MM.1S (cell line): ENCODE measurements at regions not wholly inside any gene's neighbourhood (a gene's known extent, or its start where the extent isn't known, plus 50 kb on each side); places are given as distances from the start of the nearest gene placed in this dataset.

Experiments
- DNase-seq: peaks from one replicate; pipeline ENCODE4 v3.0.0-alpha.2; 2015
- H2AFZ ChIP-seq: fragments of 300-600 bp; sonication (generic); 2 replicates; pipeline ENCODE4 v1.6.0; 2016; ENCODE audit warnings: antibody characterized with exemption, low read length
- H3F3A ChIP-seq: fragments of 300-600 bp; sonication (generic); 2 replicates; pipeline ENCODE4 v1.6.1; 2016; ENCODE audit warnings: mild to moderate bottlenecking, antibody characterized with exemption, low read length, moderate library complexity, mixed read lengths; ENCODE audit not compliant: insufficient read depth
- H3K27ac ChIP-seq: fragments of 300-600 bp; sonication (generic); 2 replicates; pipeline ENCODE4 v1.5.1; 2016; ENCODE audit warnings: mild to moderate bottlenecking, low read length
- H3K27me3 ChIP-seq: fragments of 300-600 bp; sonication (generic); replicated peaks from 2 replicates; pipeline ENCODE4 v1.6.0; 2016; ENCODE audit warnings: low read length; ENCODE audit not compliant: insufficient read depth
- H3K36me3 ChIP-seq: fragments of 300-600 bp; sonication (generic); replicated peaks from 2 replicates; pipeline ENCODE4 v1.6.1; 2016; ENCODE audit warnings: mild to moderate bottlenecking, low read length, mixed read lengths; ENCODE audit not compliant: insufficient read depth
- H3K4me1 ChIP-seq: fragments of 300-600 bp; sonication (generic); 2 replicates; pipeline ENCODE4 v1.6.1; 2016; ENCODE audit warnings: low read length, mixed read lengths
- H3K4me2 ChIP-seq: fragments of 300-600 bp; sonication (generic); 2 replicates; pipeline ENCODE4 v1.6.0; 2016; ENCODE audit warnings: low read depth, low read length
- H3K4me3 ChIP-seq: fragments of 300-600 bp; sonication (generic); 2 replicates; pipeline ENCODE4 v1.5.1; 2016; ENCODE audit warnings: low read length, mixed read lengths
- H3K79me2 ChIP-seq: fragments of 300-600 bp; sonication (generic); 2 replicates; pipeline ENCODE4 v1.6.1; 2016; ENCODE audit warnings: mixed run types, low read length, mixed read lengths
- H3K9ac ChIP-seq: fragments of 300-600 bp; sonication (generic); 2 replicates; pipeline ENCODE4 v1.6.1; 2016; ENCODE audit warnings: low read length, mixed read lengths
- H3K9me2 ChIP-seq: fragments of 300-600 bp; sonication (generic); replicated peaks from 2 replicates; pipeline ENCODE4 v1.6.1; 2016; ENCODE audit warnings: mild to moderate bottlenecking, low read length, mixed read lengths; ENCODE audit not compliant: insufficient read depth
- H3K9me3 ChIP-seq: fragments of 300-600 bp; sonication (generic); replicated peaks from 2 replicates; pipeline ENCODE4 v1.6.1; 2016; ENCODE audit warnings: mild to moderate bottlenecking, low read length, mixed read lengths; ENCODE audit not compliant: insufficient read depth
- H4K20me1 ChIP-seq: fragments of 300-600 bp; sonication (generic); 2 replicates; pipeline ENCODE4 v1.6.1; 2016; ENCODE audit warnings: mild to moderate bottlenecking, low read length, moderate library complexity, mixed read lengths; ENCODE audit not compliant: insufficient read depth
- EZH2 ChIP-seq: fragments of 300-600 bp; sonication (generic); optimal IDR thresholded peaks from 2 replicates; pipeline ENCODE3; 2017; ENCODE audit warnings: low read depth, mild to moderate bottlenecking, antibody characterized with exemption, low read length, mixed read lengths
- EZH2phosphoT487 ChIP-seq: fragments of 300-600 bp; sonication (generic); IDR thresholded peaks from 2 replicates; pipeline ENCODE4 v1.6.1; 2018; ENCODE audit warnings: antibody characterized with exemption, low read length
- TF ChIP-seq, protein P1 (sequence below): fragments of 300-600 bp; sonication (generic); IDR thresholded peaks from 2 replicates; pipeline ENCODE4 v1.5.1; 2016; ENCODE audit warnings: antibody characterized with exemption, low read length, mixed read lengths

DNA sequence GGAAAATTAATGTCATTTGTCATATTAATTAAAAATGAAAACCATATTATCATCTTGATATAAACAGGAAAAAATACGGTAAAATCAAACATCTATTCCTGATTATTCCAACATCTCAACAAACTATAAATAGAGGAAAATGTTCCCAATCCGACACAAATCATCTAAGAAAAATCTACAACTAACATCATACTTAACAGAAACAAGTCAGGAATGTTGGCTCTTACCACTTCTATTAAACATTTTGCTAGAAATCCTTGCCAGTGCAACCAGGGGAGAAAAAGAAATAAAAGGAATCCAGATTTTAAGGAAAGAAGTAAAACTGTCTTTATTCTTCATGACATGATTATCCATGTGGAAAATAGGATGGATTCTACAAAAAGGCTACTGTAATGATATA is 77.0 kb upstream of the IRF2BP2 start:
- H3K79me2 ChIP-seq = no peaks in the 10 kb centered on the region
- DNase-seq = no peak
- H3K4me2 ChIP-seq = no peak overlapping the region
- H3K9me2 ChIP-seq = no peaks in the 10 kb centered on the region
- no peak overlapping the region for H2AFZ ChIP-seq
- no peaks in the 10 kb centered on the region for H3K27me3 ChIP-seq
- no peaks in the 10 kb centered on the region for H4K20me1 ChIP-seq
- no peak overlapping the region for H3K9ac ChIP-seq
- H3K27ac ChIP-seq = no peak overlapping the region
- no peaks in the 10 kb centered on the region for H3K9me3 ChIP-seq
- no peaks in the 10 kb centered on the region for H3F3A ChIP-seq
- TF ChIP-seq EZH2 (no peak), EZH2phosphoT487 (no peak)
- TF ChIP-seq, protein P1, sequence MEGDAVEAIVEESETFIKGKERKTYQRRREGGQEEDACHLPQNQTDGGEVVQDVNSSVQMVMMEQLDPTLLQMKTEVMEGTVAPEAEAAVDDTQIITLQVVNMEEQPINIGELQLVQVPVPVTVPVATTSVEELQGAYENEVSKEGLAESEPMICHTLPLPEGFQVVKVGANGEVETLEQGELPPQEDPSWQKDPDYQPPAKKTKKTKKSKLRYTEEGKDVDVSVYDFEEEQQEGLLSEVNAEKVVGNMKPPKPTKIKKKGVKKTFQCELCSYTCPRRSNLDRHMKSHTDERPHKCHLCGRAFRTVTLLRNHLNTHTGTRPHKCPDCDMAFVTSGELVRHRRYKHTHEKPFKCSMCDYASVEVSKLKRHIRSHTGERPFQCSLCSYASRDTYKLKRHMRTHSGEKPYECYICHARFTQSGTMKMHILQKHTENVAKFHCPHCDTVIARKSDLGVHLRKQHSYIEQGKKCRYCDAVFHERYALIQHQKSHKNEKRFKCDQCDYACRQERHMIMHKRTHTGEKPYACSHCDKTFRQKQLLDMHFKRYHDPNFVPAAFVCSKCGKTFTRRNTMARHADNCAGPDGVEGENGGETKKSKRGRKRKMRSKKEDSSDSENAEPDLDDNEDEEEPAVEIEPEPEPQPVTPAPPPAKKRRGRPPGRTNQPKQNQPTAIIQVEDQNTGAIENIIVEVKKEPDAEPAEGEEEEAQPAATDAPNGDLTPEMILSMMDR = no peak
- H3K4me3 ChIP-seq = no peak overlapping the region
- H3K4me1 ChIP-seq = no peaks in the 10 kb centered on the region
- no peaks in the 10 kb centered on the region for H3K36me3 ChIP-seq

DNA sequence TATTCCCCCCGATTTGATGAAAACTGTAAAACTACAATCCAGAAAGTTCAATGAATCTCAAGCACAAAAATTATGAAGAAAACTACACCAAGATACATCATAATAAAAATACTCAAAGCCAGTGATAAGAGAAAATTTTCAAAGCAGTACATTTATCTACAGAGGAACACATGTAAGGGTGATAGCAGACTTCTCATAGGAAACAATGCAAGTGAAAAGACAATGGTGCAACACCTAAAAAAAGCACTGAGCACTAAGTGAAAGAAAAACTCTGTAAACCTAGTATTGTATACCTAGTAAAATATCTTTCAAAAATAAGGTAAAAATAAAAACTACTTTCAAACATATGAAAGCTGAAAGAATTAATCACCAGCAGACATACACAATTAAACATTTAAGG is 76.1 kb upstream of the IRF2BP2 start:
- H3K4me2 ChIP-seq = no peak overlapping the region
- H3F3A ChIP-seq = no peaks in the 10 kb centered on the region
- no peaks in the 10 kb centered on the region for H3K9me2 ChIP-seq
- no peaks in the 10 kb centered on the region for H3K36me3 ChIP-seq
- no peak for DNase-seq
- H3K27ac ChIP-seq = no peak overlapping the region
- H4K20me1 ChIP-seq = no peaks in the 10 kb centered on the region
- TF ChIP-seq, protein P1 = no peak
- no peak for TF ChIP-seq EZH2
- no peak for TF ChIP-seq EZH2phosphoT487
- H3K79me2 ChIP-seq = no peaks in the 10 kb centered on the region
- no peak overlapping the region for H3K9ac ChIP-seq
- H3K27me3 ChIP-seq = no peaks in the 10 kb centered on the region
- no peaks in the 10 kb centered on the region for H3K9me3 ChIP-seq
- H3K4me1 ChIP-seq = no peaks in the 10 kb centered on the region
- H2AFZ ChIP-seq = no peak overlapping the region
- H3K4me3 ChIP-seq = no peak overlapping the region

DNA sequence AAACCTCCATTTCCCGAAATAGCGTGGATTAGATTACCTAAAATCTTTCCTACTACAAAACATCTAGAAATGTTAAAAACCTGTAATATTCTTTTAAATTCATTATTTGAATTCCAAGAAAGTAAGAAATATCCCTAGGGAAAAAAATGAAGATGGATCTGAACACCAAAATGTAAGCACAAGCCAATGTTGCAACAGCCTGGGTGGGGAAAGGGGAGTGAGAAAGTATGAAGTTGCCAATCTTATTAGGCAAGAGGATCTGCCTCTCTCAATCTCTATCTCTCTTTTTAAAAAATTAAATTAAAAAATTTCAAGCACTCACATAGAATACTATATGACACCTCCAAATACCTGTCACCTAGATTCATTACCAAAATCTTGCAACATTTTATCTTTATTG is 74.9 kb upstream of the IRF2BP2 start:
- H3K4me2 ChIP-seq = no peak overlapping the region
- H3K27ac ChIP-seq = no peak overlapping the region
- TF ChIP-seq EZH2phosphoT487 = no peak
- no peak for TF ChIP-seq EZH2
- TF ChIP-seq, protein P1 = no peak
- no peaks in the 10 kb centered on the region for H3K27me3 ChIP-seq
- no peaks in the 10 kb centered on the region for H3K9me3 ChIP-seq
- H3K9me2 ChIP-seq = no peaks in the 10 kb centered on the region
- no peaks in the 10 kb centered on the region for H3K4me1 ChIP-seq
- H2AFZ ChIP-seq = no peak overlapping the region
- H3K4me3 ChIP-seq = no peak overlapping the region
- H3K79me2 ChIP-seq = no peaks in the 10 kb centered on the region
- H3K36me3 ChIP-seq = no peaks in the 10 kb centered on the region
- no peak overlapping the region for H3K9ac ChIP-seq
- H3F3A ChIP-seq = no peaks in the 10 kb centered on the region
- no peaks in the 10 kb centered on the region for H4K20me1 ChIP-seq
- no peak for DNase-seq
